ENCODE measurements at regions not wholly inside any gene's neighbourhood (a gene's known extent, or its start where the extent isn't known, plus 50 kb on each side); places are given as distances from the start of the nearest gene placed in this dataset.
"Not testable (repeated sequence)": the region's sequence is repeated elsewhere in the genome, so short reads cannot be mapped to it uniquely, and the experiment has no call there.

GRCh38 chr11:129699711-129700304, 115.8 kb upstream of the TMEM45B start:
- DNase-seq (ENCODE audit: low read depth): no peak

GRCh38 chr11:129700701-129701100, 114.9 kb upstream of the TMEM45B start:
- DNase-seq (ENCODE audit: low read depth): no peak

GRCh38 chr11:129701706-129702105, 113.9 kb upstream of the TMEM45B start:
- no peak for DNase-seq (ENCODE audit: low read depth)

GRCh38 chr11:129702410-129703398, 112.9 kb upstream of the TMEM45B start:
- DNase-seq (ENCODE audit: low read depth): no peak

GRCh38 chr11:129703846-129704245, 111.8 kb upstream of the TMEM45B start:
- DNase-seq (ENCODE audit: low read depth): no peak

- DNase-seq (ENCODE audit: low read depth): no peak
Measured at GRCh38 chr11:129704831-129705230, 110.8 kb upstream of the TMEM45B start.

- DNase-seq (ENCODE audit: low read depth): no peak
Measured at GRCh38 chr11:129705341-129705740, 110.3 kb upstream of the TMEM45B start.

- DNase-seq (ENCODE audit: low read depth): no peak
Measured at GRCh38 chr11:129705933-129706332, 109.7 kb upstream of the TMEM45B start.

GRCh38 chr11:129709801-129710398, 105.7 kb upstream of the TMEM45B start:
- no peak for DNase-seq (ENCODE audit: low read depth)

GRCh38 chr11:129710423-129710822, 105.2 kb upstream of the TMEM45B start:
- no peak for DNase-seq (ENCODE audit: low read depth)

- no peak for DNase-seq (ENCODE audit: low read depth)
Measured at GRCh38 chr11:129711760-129712159, 103.9 kb upstream of the TMEM45B start.

GRCh38 chr11:129712486-129713240, 103.0 kb upstream of the TMEM45B start:
- DNase-seq (ENCODE audit: low read depth): not testable (repeated sequence)

- no peak for DNase-seq (ENCODE audit: low read depth)
Measured at GRCh38 chr11:129719037-129719436, 96.6 kb upstream of the TMEM45B start.

- no peak for DNase-seq (ENCODE audit: low read depth)
Measured at GRCh38 chr11:129720156-129720555, 95.5 kb upstream of the TMEM45B start.

GRCh38 chr11:129720994-129721393, 94.7 kb upstream of the TMEM45B start:
- no peak for DNase-seq (ENCODE audit: low read depth)

GRCh38 chr11:129721685-129722084, 94.0 kb upstream of the TMEM45B start:
- DNase-seq (ENCODE audit: low read depth): no peak

GRCh38 chr11:129722529-129722928, 93.1 kb upstream of the TMEM45B start:
- no peak for DNase-seq (ENCODE audit: low read depth)

GRCh38 chr11:129723146-129723760, 92.4 kb upstream of the TMEM45B start:
- no peak for DNase-seq (ENCODE audit: low read depth)

- DNase-seq (ENCODE audit: low read depth): no peak
Measured at GRCh38 chr11:129723761-129724162, 91.9 kb upstream of the TMEM45B start.

- DNase-seq (ENCODE audit: low read depth): no peak
Measured at GRCh38 chr11:129724866-129725265, 90.8 kb upstream of the TMEM45B start.

- no peak for DNase-seq (ENCODE audit: low read depth)
Measured at GRCh38 chr11:129726179-129726578, 89.5 kb upstream of the TMEM45B start.

Measured in Daoy (cell line).